ENCODE measurements at regions not wholly inside any gene's neighbourhood (a gene's known extent, or its start where the extent isn't known, plus 50 kb on each side); places are given as distances from the start of the nearest gene placed in this dataset.

- no peak for TF ChIP-seq CTCF (IDR thresholded peaks at IDR 0.05)
- no peak for TF ChIP-seq POLR2A (IDR thresholded peaks at IDR 0.05)
Observed at GRCh38 chr7:41536873-41537665, 165.8 kb downstream of the INHBA start.

All from breast epithelium (tissue), 3 donors.